K562 (cell line): ENCODE measurements at regions not wholly inside any gene's neighbourhood (a gene's known extent, or its start where the extent isn't known, plus 50 kb on each side); places are given as distances from the start of the nearest gene placed in this dataset.
A peak's percentile ranks its signal among the peaks of the same experiment; 100 is the strongest.

Source experiments
- ATAC-seq: fragments of 200-7000 bp; cut with Tn5 transposase; 3 replicates; pipeline ENCODE4 v1.9.1; 2020; ENCODE audit warnings: moderate library complexity
- BruUV-seq: library from RNA; stranded (reverse); fragments of 400-500 nt; replicated peaks from 2 replicates; lab custom pipeline; 2021; lab: Mats Ljungman, UMichigan
- CTCF ChIA-PET: fragments of 300-600 bp; formaldehyde crosslinking; extraction: SDS; loops from one replicate; lab custom pipeline; 2021; ENCODE audit warnings: low intra/inter-chr PET ratio; lab: Yijun Ruan, JAX
- POLR2A ChIA-PET: fragments of 300-600, 350-650 bp; sonication (Branson Sonifier 250); formaldehyde crosslinking; extraction: SDS; loops from one replicate; lab custom pipeline; 2021; ENCODE audit warnings: antibody characterized with exemption, inconsistent platforms; lab: Yijun Ruan, JAX
- DNase-seq, 4 experiments: peaks; one replicate each; pipeline versions ENCODE4 v3.0.0 to v3.0.0-alpha.2; 2011 to 2018; ENCODE audit warnings: low spot score in 3 of 4, mixed read lengths in 3 of 4; ENCODE audit errors: extremely low read depth in 1 of 4
- FAIRE-seq: peaks from 2 replicates; lab custom pipeline; 2011; peaks lifted over from hg19 to GRCh38; lab: Jason Lieb, UNC
- H2AFZ ChIP-seq: 2 replicates; pipeline ENCODE4 v1.6.0; 2011; ENCODE audit warnings: low read depth, low read length, control low read depth, inconsistent platforms
- H3K27ac ChIP-seq: fragments of 200-600 bp; 3 replicates; pipeline ENCODE4 v1.8.0; 2011; ENCODE audit warnings: low read depth, mild to moderate bottlenecking, control low read depth, inconsistent platforms, low read length, moderate library complexity, mixed read lengths; ENCODE audit errors: extremely low read depth
- H3K27me3 ChIP-seq, 2 experiments: fragments of 300-600 bp in 1 of 2; 2 replicates in 1 of 2; 3 replicates in 1 of 2; pipeline versions ENCODE4 v1.6.0 to v1.8.0; 2011; ENCODE audit warnings: inconsistent platforms in 2 of 2, low read length in 2 of 2, mild to moderate bottlenecking in 1 of 2, mixed read lengths in 1 of 2, moderate library complexity in 1 of 2; ENCODE audit not compliant: control insufficient read depth in 2 of 2, insufficient read depth in 2 of 2
- H3K36me3 ChIP-seq: fragments of 300-600 bp; 3 replicates; pipeline ENCODE4 v1.8.0; 2011; ENCODE audit warnings: mild to moderate bottlenecking, low read length, inconsistent platforms; ENCODE audit not compliant: control insufficient read depth, insufficient read depth
- H3K4me1 ChIP-seq, 2 experiments: fragments of 200-600 bp in 1 of 2; replicated peaks in 1 of 2; 2 replicates in 1 of 2; 3 replicates in 1 of 2; pipeline versions ENCODE4 v1.5.1 to v1.8.0; 2011; ENCODE audit warnings: inconsistent platforms in 2 of 2, low read length in 2 of 2, mild to moderate bottlenecking in 1 of 2, mixed read lengths in 1 of 2, moderate library complexity in 1 of 2; ENCODE audit not compliant: control insufficient read depth in 2 of 2, insufficient read depth in 2 of 2
- H3K4me2 ChIP-seq: 2 replicates; pipeline ENCODE4 v1.6.1; 2011; ENCODE audit warnings: low read length, control low read depth, inconsistent platforms, mixed read lengths; ENCODE audit not compliant: insufficient read depth
- H3K4me3 ChIP-seq: fragments of 200-600 bp; sonication (generic), shearing (Covaris generic); 2 replicates; pipeline ENCODE4 v1.5.1; 2016; ENCODE audit warnings: control low read depth, inconsistent platforms
- H3K79me2 ChIP-seq: fragments of 200-600 bp; 3 replicates; pipeline ENCODE4 v1.8.0; 2011; ENCODE audit warnings: low read length, inconsistent platforms; ENCODE audit not compliant: control insufficient read depth, insufficient read depth
- H3K9ac ChIP-seq, 2 experiments: 2 replicates each; pipeline versions ENCODE4 v1.6.0 to v1.6.1; 2011; ENCODE audit warnings: low read depth in 2 of 2, low read length in 2 of 2, control low read depth in 1 of 2, inconsistent platforms in 1 of 2, mild to moderate bottlenecking in 1 of 2, mixed read lengths in 1 of 2; ENCODE audit not compliant: insufficient read depth in 1 of 2
- H3K9me1 ChIP-seq: one replicate; pipeline ENCODE4 v1.6.0; 2011; ENCODE audit warnings: inconsistent platforms, mild to moderate bottlenecking, low read length, moderate library complexity; ENCODE audit not compliant: control insufficient read depth, insufficient read depth
- H3K9me3 ChIP-seq: replicated peaks from 2 replicates; pipeline ENCODE4 v1.5.1; 2011; ENCODE audit warnings: low read depth, low read length, inconsistent platforms; ENCODE audit not compliant: control insufficient read depth, insufficient read depth
- H4K20me1 ChIP-seq: replicated peaks from 2 replicates; pipeline ENCODE4 v1.6.1; 2011; ENCODE audit warnings: low read length, inconsistent platforms, mixed read lengths; ENCODE audit not compliant: control insufficient read depth, insufficient read depth
- ARID2 ChIP-seq: fragments of 450-650 bp; IDR thresholded peaks from 2 replicates; pipeline ENCODE4 v1.6.1; 2017; ENCODE audit warnings: antibody characterized with exemption, mild to moderate bottlenecking
- ARID4B ChIP-seq: sonication (generic); formaldehyde crosslinking; IDR thresholded peaks from 2 replicates; pipeline ENCODE4 v1.8.0; 2022; ENCODE audit warnings: mild to moderate bottlenecking, missing genetic modification reagents
- ATF7 ChIP-seq: fragments of 450-650 bp; IDR thresholded peaks from 2 replicates; pipeline ENCODE4 v1.7.1; 2014; ENCODE audit warnings: mild to moderate bottlenecking, moderate library complexity
- ELF1 ChIP-seq: fragments of 200-800 bp; sonication (Bioruptor generic); IDR thresholded peaks from 2 replicates; pipeline ENCODE4 v1.6.1; 2016; ENCODE audit warnings: missing genetic modification characterization, missing compliant biosample characterization
- PHF8 ChIP-seq: fragments of 200-600 bp; sonication (generic); IDR thresholded peaks from 2 replicates; pipeline ENCODE4 v1.6.1; 2012; ENCODE audit warnings: mixed run types, mild to moderate bottlenecking, inconsistent platforms, low read length, moderate library complexity, borderline replicate concordance
- RBM34 ChIP-seq: fragments of 200-400 bp; formaldehyde crosslinking; IDR thresholded peaks from 2 replicates; pipeline ENCODE4 v1.6.1; 2018; ENCODE audit warnings: low read length, borderline replicate concordance; ENCODE audit not compliant: insufficient read depth
- ZFP1 ChIP-seq: fragments of 450-650 bp; formaldehyde crosslinking; IDR thresholded peaks from 2 replicates; pipeline ENCODE4 v1.4.0; 2020; ENCODE audit warnings: mild to moderate bottlenecking, mixed read lengths
- ZNF395 ChIP-seq: fragments of 200-800 bp; sonication (Bioruptor generic); IDR thresholded peaks from 2 replicates; pipeline ENCODE4 v1.6.1; 2017; ENCODE audit warnings: missing genetic modification characterization, missing compliant biosample characterization
- WGBS: fragments of 100-300 bp; shearing (Covaris generic); methylation state at CpG from one replicate; pipeline ENCODE4 v1.1.6; 2016; ENCODE audit warnings: low coverage, mixed read lengths; ENCODE audit not compliant: insufficient coverage; ENCODE audit errors: missing lambda C conversion rate; 5-methylcytosine and 5-hydroxymethylcytosine counted together
- in situ Hi-C: fragments of 300-500 bp; cut with MboI; formaldehyde crosslinking; loops from 4 replicates; pipeline ENCODE4 v1.15.0; 2018; ENCODE audit warnings: inconsistent platforms, mixed read lengths
- intact Hi-C: fragments of 100-400 bp; cut with micrococcal nuclease; formaldehyde crosslinking; loops from 2 replicates; pipeline ENCODE4 v1.14.2; 2022

GRCh38 chr6:28648878-28649375 is 123.2 kb downstream of the GPX5 start:
- Histone ChIP-seq H3K36me3 (0 out of 3 replicates have a peak, but pooled peaks cover 3% of the 10 kb centered on the region), H3K27ac (peak overlapping the region; percentile 3; the same call in 1 of the 3 replicates)
- 60% methylated on average over 10 of the region's 10 CpGs for WGBS

More at GRCh38 chr6:28648878-28649375, 123.2 kb downstream of the GPX5 start:
- H3K79me2 ChIP-seq, result no peaks in the 10 kb centered on the region
- POLR2A ChIA-PET, result interaction anchor here (0.5 to 1.3 kb wide), 3 partner anchors 9 to 164 kb away, joined by 3 read pairs; no protein-coding TSS in a partner anchor
- no peak for TF ChIP-seq PHF8
- no peak for TF ChIP-seq ARID2
- no peak for TF ChIP-seq ELF1 (tag)
- no peak for TF ChIP-seq ZFP1 (CRISPR knock-in tag)
- TF ChIP-seq ATF7, result no peak
- no peak for TF ChIP-seq RBM34
- 0 out of 2 replicates have a peak, but pooled peaks have one; percentile 30 for TF ChIP-seq ZNF395 (CRISPR knock-in tag)
- TF ChIP-seq ARID4B, result 0 out of 2 replicates have a peak, but pooled peaks have one; percentile 9
- DNase-seq (no peak), ATAC-seq (0 out of 3 replicates have a peak, but pooled peaks have one; percentile 13), FAIRE-seq (no peak)
- BruUV-seq, result no TSS peak
- peak overlapping the region; percentile 73 for H3K4me2 ChIP-seq
- H3K4me1 ChIP-seq, result no peaks in the 10 kb centered on the region
- H3K4me3 ChIP-seq, result peak overlapping the region; percentile 24
- in situ Hi-C loops, result no loop called here
- H2AFZ ChIP-seq, result peak overlapping the region; percentile 38
- H3K9ac ChIP-seq, result peak overlapping the region; percentile 51 to 66; a peak in 3 of 4 replicates
- CTCF ChIA-PET, result no interaction called here
- intact Hi-C loops, result no loop called here
- H3K9me1 ChIP-seq, result no peaks in the 10 kb centered on the region
- no peaks in the 10 kb centered on the region for H3K27me3 ChIP-seq
- H4K20me1 ChIP-seq, result no peaks in the 10 kb centered on the region
- H3K9me3 ChIP-seq, result no peaks in the 10 kb centered on the region
